ENCODE measurements at regions not wholly inside any gene's neighbourhood (a gene's known extent, or its start where the extent isn't known, plus 50 kb on each side); places are given as distances from the start of the nearest gene placed in this dataset.
"Not testable (repeated sequence)": the region's sequence is repeated elsewhere in the genome, so short reads cannot be mapped to it uniquely, and the experiment has no call there.

DNA sequence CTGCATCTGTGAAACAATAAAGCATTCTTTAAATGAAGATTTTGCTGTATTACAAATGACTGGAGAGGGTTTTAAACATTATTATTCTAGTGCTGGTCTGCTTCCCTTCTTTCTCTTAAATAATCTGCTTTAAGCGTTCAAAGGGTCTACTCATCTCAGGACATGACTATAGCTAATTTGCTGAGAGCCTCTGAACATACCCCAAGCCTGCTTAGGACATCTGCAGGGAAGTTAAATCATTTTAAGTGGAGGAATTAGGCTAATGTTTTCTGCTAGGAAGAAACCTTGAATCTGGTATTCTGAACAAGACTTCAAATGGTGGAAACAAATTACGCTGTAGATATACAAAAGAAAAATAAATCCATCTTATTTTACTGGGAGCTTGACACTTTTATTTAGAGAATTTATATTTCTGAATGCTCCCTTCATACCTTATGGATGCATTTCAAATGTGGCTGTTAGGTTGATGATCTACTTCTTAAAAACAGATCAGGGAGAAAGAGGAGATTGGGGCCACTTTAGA is 124.4 kb upstream of the ITGB1 start:
- Histone ChIP-seq H3K27ac (ENCODE audit: low read depth in 1 of 2, low read length in 2 of 2) (no peak overlapping the region), H3K9ac (ENCODE audit: low read depth in 1 of 2, low read length in 2 of 2) (no peak overlapping the region), H3K9me3 (ENCODE audit: control insufficient read depth in 4 of 4, low read length in 3 of 4) (no peaks in the 10 kb centered on the region), H3K4me1 (ENCODE audit: control insufficient read depth in 4 of 4, insufficient read depth in 4 of 4, low read length in 3 of 4) (no peaks in the 10 kb centered on the region), H3K27me3 (ENCODE audit: control insufficient read depth in 4 of 4, insufficient read depth in 4 of 4, low read length in 3 of 4) (no peaks in the 10 kb centered on the region), H3K4me3 (ENCODE audit: low read depth in 1 of 3, low read length in 3 of 3) (no peak overlapping the region), H3K36me3 (ENCODE audit: control insufficient read depth in 4 of 4, insufficient read depth in 3 of 4, low read depth in 1 of 4, low read length in 3 of 4) (no peaks in the 10 kb centered on the region)
- no peak for DNase-seq (ENCODE audit: low spot score)
- 98% methylated on average over 2 of the region's 2 CpGs for WGBS
- TF ChIP-seq FOXA2 (IDR thresholded peaks at IDR 0.05), result no peak
- TF ChIP-seq, protein P1, sequence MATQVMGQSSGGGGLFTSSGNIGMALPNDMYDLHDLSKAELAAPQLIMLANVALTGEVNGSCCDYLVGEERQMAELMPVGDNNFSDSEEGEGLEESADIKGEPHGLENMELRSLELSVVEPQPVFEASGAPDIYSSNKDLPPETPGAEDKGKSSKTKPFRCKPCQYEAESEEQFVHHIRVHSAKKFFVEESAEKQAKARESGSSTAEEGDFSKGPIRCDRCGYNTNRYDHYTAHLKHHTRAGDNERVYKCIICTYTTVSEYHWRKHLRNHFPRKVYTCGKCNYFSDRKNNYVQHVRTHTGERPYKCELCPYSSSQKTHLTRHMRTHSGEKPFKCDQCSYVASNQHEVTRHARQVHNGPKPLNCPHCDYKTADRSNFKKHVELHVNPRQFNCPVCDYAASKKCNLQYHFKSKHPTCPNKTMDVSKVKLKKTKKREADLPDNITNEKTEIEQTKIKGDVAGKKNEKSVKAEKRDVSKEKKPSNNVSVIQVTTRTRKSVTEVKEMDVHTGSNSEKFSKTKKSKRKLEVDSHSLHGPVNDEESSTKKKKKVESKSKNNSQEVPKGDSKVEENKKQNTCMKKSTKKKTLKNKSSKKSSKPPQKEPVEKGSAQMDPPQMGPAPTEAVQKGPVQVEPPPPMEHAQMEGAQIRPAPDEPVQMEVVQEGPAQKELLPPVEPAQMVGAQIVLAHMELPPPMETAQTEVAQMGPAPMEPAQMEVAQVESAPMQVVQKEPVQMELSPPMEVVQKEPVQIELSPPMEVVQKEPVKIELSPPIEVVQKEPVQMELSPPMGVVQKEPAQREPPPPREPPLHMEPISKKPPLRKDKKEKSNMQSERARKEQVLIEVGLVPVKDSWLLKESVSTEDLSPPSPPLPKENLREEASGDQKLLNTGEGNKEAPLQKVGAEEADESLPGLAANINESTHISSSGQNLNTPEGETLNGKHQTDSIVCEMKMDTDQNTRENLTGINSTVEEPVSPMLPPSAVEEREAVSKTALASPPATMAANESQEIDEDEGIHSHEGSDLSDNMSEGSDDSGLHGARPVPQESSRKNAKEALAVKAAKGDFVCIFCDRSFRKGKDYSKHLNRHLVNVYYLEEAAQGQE (IDR thresholded peaks at IDR 0.05), result no peak
- no peak for TF ChIP-seq RAD21 (IDR thresholded peaks at IDR 0.05)
- TF ChIP-seq EGR1 (IDR thresholded peaks at IDR 0.05; ENCODE audit: low read depth in 2 of 2), result no peak
- TF ChIP-seq, protein P2, sequence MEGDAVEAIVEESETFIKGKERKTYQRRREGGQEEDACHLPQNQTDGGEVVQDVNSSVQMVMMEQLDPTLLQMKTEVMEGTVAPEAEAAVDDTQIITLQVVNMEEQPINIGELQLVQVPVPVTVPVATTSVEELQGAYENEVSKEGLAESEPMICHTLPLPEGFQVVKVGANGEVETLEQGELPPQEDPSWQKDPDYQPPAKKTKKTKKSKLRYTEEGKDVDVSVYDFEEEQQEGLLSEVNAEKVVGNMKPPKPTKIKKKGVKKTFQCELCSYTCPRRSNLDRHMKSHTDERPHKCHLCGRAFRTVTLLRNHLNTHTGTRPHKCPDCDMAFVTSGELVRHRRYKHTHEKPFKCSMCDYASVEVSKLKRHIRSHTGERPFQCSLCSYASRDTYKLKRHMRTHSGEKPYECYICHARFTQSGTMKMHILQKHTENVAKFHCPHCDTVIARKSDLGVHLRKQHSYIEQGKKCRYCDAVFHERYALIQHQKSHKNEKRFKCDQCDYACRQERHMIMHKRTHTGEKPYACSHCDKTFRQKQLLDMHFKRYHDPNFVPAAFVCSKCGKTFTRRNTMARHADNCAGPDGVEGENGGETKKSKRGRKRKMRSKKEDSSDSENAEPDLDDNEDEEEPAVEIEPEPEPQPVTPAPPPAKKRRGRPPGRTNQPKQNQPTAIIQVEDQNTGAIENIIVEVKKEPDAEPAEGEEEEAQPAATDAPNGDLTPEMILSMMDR (IDR thresholded peaks at IDR 0.05; ENCODE audit: low read depth, low read length, missing input control), result no peak
- TF ChIP-seq, protein P3, sequence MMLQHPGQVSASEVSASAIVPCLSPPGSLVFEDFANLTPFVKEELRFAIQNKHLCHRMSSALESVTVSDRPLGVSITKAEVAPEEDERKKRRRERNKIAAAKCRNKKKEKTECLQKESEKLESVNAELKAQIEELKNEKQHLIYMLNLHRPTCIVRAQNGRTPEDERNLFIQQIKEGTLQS (IDR thresholded peaks at IDR 0.05), result no peak
- TF ChIP-seq NR2F2 (IDR thresholded peaks at IDR 0.05), result no peak
- TF ChIP-seq, protein P4, sequence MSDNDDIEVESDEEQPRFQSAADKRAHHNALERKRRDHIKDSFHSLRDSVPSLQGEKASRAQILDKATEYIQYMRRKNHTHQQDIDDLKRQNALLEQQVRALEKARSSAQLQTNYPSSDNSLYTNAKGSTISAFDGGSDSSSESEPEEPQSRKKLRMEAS (IDR thresholded peaks at IDR 0.05), result no peak
- no peak for TF ChIP-seq SP1 (IDR thresholded peaks at IDR 0.05)
- TF ChIP-seq GABPA (IDR thresholded peaks at IDR 0.05 in 1 of 2, conservative IDR thresholded peaks at IDR 0.05 in 1 of 2), result no peak

- not testable (repeated sequence) for H3K27ac ChIP-seq (ENCODE audit: low read depth in 1 of 2, low read length in 2 of 2); H3K4me3 ChIP-seq (ENCODE audit: low read depth in 1 of 3, low read length in 3 of 3); H3K4me1 ChIP-seq (ENCODE audit: control insufficient read depth in 4 of 4, insufficient read depth in 4 of 4, low read length in 3 of 4); DNase-seq (ENCODE audit: low spot score); H3K27me3 ChIP-seq (ENCODE audit: control insufficient read depth in 4 of 4, insufficient read depth in 4 of 4, low read length in 3 of 4); H3K36me3 ChIP-seq (ENCODE audit: control insufficient read depth in 4 of 4, insufficient read depth in 3 of 4, low read depth in 1 of 4, low read length in 3 of 4); H3K9ac ChIP-seq (ENCODE audit: low read depth in 1 of 2, low read length in 2 of 2); H3K9me3 ChIP-seq (ENCODE audit: control insufficient read depth in 4 of 4, low read length in 3 of 4)
- 96% methylated on average over 2 of the region's 2 CpGs for WGBS
Measured at GRCh38 chr10:33080467-33080866, 122.4 kb upstream of the ITGB1 start.

- Histone ChIP-seq H3K9me3 (ENCODE audit: control insufficient read depth in 4 of 4, low read length in 3 of 4) (no peaks in the 10 kb centered on the region), H3K9ac (ENCODE audit: low read depth in 1 of 2, low read length in 2 of 2) (no peak overlapping the region), H3K27ac (ENCODE audit: low read depth in 1 of 2, low read length in 2 of 2) (no peak overlapping the region), H3K36me3 (ENCODE audit: control insufficient read depth in 4 of 4, insufficient read depth in 3 of 4, low read depth in 1 of 4, low read length in 3 of 4) (no peaks in the 10 kb centered on the region), H3K27me3 (ENCODE audit: control insufficient read depth in 4 of 4, insufficient read depth in 4 of 4, low read length in 3 of 4) (no peaks in the 10 kb centered on the region), H3K4me1 (ENCODE audit: control insufficient read depth in 4 of 4, insufficient read depth in 4 of 4, low read length in 3 of 4) (no peaks in the 10 kb centered on the region), H3K4me3 (ENCODE audit: low read depth in 1 of 3, low read length in 3 of 3) (no peak overlapping the region)
- WGBS, result 80% methylated on average over 3 of the region's 3 CpGs
- DNase-seq (ENCODE audit: low spot score), result no peak
- no peak for TF ChIP-seq HNF4A (conservative IDR thresholded peaks at IDR 0.05)
- TF ChIP-seq, protein P5, sequence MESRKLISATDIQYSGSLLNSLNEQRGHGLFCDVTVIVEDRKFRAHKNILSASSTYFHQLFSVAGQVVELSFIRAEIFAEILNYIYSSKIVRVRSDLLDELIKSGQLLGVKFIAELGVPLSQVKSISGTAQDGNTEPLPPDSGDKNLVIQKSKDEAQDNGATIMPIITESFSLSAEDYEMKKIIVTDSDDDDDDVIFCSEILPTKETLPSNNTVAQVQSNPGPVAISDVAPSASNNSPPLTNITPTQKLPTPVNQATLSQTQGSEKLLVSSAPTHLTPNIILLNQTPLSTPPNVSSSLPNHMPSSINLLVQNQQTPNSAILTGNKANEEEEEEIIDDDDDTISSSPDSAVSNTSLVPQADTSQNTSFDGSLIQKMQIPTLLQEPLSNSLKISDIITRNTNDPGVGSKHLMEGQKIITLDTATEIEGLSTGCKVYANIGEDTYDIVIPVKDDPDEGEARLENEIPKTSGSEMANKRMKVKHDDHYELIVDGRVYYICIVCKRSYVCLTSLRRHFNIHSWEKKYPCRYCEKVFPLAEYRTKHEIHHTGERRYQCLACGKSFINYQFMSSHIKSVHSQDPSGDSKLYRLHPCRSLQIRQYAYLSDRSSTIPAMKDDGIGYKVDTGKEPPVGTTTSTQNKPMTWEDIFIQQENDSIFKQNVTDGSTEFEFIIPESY (IDR thresholded peaks at IDR 0.05), result no peak
- no peak for TF ChIP-seq RXRA (IDR thresholded peaks at IDR 0.05)
- TF ChIP-seq, protein P1 (IDR thresholded peaks at IDR 0.05), result no peak
- no peak for TF ChIP-seq FOXA2 (IDR thresholded peaks at IDR 0.05)
- TF ChIP-seq TAF1 (conservative IDR thresholded peaks at IDR 0.05), result no peak
- TF ChIP-seq JUND (IDR thresholded peaks at IDR 0.05), result no peak
- TF ChIP-seq FOXA1 (IDR thresholded peaks at IDR 0.05), result no peak
- no peak for TF ChIP-seq EGR1 (IDR thresholded peaks at IDR 0.05; ENCODE audit: low read depth in 2 of 2)
- TF ChIP-seq GABPA (IDR thresholded peaks at IDR 0.05 in 1 of 2, conservative IDR thresholded peaks at IDR 0.05 in 1 of 2), result no peak
- no peak for TF ChIP-seq NR2F2 (IDR thresholded peaks at IDR 0.05)
- TF ChIP-seq SP1 (IDR thresholded peaks at IDR 0.05), result no peak
- no peak for TF ChIP-seq RAD21 (IDR thresholded peaks at IDR 0.05)
Measured at GRCh38 chr10:33074443-33074842, 116.4 kb upstream of the ITGB1 start.

Measured in liver (tissue), 8 donors.